GM18907 (cell line): ENCODE measurements at regions not wholly inside any gene's neighbourhood (a gene's known extent, or its start where the extent isn't known, plus 50 kb on each side); places are given as distances from the start of the nearest gene placed in this dataset.

Experiments
- ATAC-seq: cut with Tn5 transposase; IDR thresholded peaks from one replicate; pipeline ENCODE4 v1.9.1; 2021; ENCODE audit warnings: mild to moderate bottlenecking, moderate library complexity; ENCODE audit not compliant: unreplicated experiment

- no peak for ATAC-seq
These were observed 626.5 kb upstream of the TBL1XR1 start for GRCh38 chr3:177823701-177824189.

- no peak for ATAC-seq
These were observed 627.0 kb upstream of the TBL1XR1 start for GRCh38 chr3:177824190-177824786.

- ATAC-seq: no peak
These were observed 627.6 kb upstream of the TBL1XR1 start for GRCh38 chr3:177824841-177825240.

GRCh38 chr3:177826253-177826652, 629.0 kb upstream of the TBL1XR1 start:
- ATAC-seq: no peak

- peak; percentile 94 for ATAC-seq
These were observed 630.4 kb upstream of the TBL1XR1 start for GRCh38 chr3:177827511-177828207.

GRCh38 chr3:177828208-177828565, 630.9 kb upstream of the TBL1XR1 start:
- ATAC-seq: no peak

GRCh38 chr3:177830411-177830849, 633.1 kb upstream of the TBL1XR1 start:
- ATAC-seq: no peak

GRCh38 chr3:177831361-177831760, 634.1 kb upstream of the TBL1XR1 start:
- no peak for ATAC-seq

GRCh38 chr3:177832880-177833279, 635.6 kb upstream of the TBL1XR1 start:
- no peak for ATAC-seq

GRCh38 chr3:177833332-177833731, 636.0 kb upstream of the TBL1XR1 start:
- no peak for ATAC-seq

GRCh38 chr3:177835008-177835407, 637.7 kb upstream of the TBL1XR1 start:
- ATAC-seq: no peak

- ATAC-seq: no peak
These were observed 638.6 kb upstream of the TBL1XR1 start for GRCh38 chr3:177835917-177836316.

- ATAC-seq: no peak
These were observed 639.4 kb upstream of the TBL1XR1 start for GRCh38 chr3:177836671-177837070.

GRCh38 chr3:177837951-177838655, 640.8 kb upstream of the TBL1XR1 start:
- ATAC-seq: no peak

GRCh38 chr3:177838766-177839350, 641.6 kb upstream of the TBL1XR1 start:
- ATAC-seq: no peak

- no peak for ATAC-seq
These were observed 645.0 kb upstream of the TBL1XR1 start for GRCh38 chr3:177842302-177842701.

- ATAC-seq: no peak
These were observed 645.8 kb upstream of the TBL1XR1 start for GRCh38 chr3:177842743-177843734.

GRCh38 chr3:177852001-177852807, 654.9 kb upstream of the TBL1XR1 start:
- ATAC-seq: no peak

GRCh38 chr3:177855021-177855420, 657.7 kb upstream of the TBL1XR1 start:
- ATAC-seq: no peak

- no peak for ATAC-seq
These were observed 662.9 kb upstream of the TBL1XR1 start for GRCh38 chr3:177860184-177860583.
